ENCODE measurements at regions not wholly inside any gene's neighbourhood (a gene's known extent, or its start where the extent isn't known, plus 50 kb on each side); places are given as distances from the start of the nearest gene placed in this dataset.

GRCh38 chrX:46228389-46228788, 316.8 kb downstream of the ZNF674 start:
- no peak overlapping the region for H2AFZ ChIP-seq (ENCODE audit: low read depth, low read length)
- BruUV-seq (replicated peaks), result no TSS peak

GRCh38 chrX:46226422-46226821, 318.8 kb downstream of the ZNF674 start:
- H3K4me2 ChIP-seq (ENCODE audit: insufficient read depth, low read length), result no peak overlapping the region
- no peak overlapping the region for H3K27ac ChIP-seq (ENCODE audit: insufficient read depth, low read depth, low read length)
- intact Hi-C loops (cut with micrococcal nuclease), result no loop called here
- dilution Hi-C loops (cut with MboI; ENCODE audit: extremely low pct_ligation_motif_present, low sequenced_read_pairs), result no loop called here
- H3K4me3 ChIP-seq (replicated peaks in 1 of 3; ENCODE audit: insufficient read depth in 1 of 3, low read depth in 1 of 3, low read length in 3 of 3), result no peak overlapping the region
- no peaks in the 10 kb centered on the region for H3K9me1 ChIP-seq (replicated peaks; ENCODE audit: control insufficient read depth, extremely low read depth, insufficient read depth, low read length)
- CTCF ChIA-PET, result no interaction called here
- POLR2A ChIA-PET, result no interaction called here
- no peaks in the 10 kb centered on the region for H3K27me3 ChIP-seq (ENCODE audit: control insufficient read depth in 2 of 2, insufficient read depth in 2 of 2, low read length in 2 of 2)
- TF ChIP-seq CTCF (IDR thresholded peaks at IDR 0.05; ENCODE audit: extremely low read depth in 1 of 2, insufficient read depth in 1 of 2, low read depth in 1 of 2, low read length in 2 of 2) (no peak), EZH2 (IDR thresholded peaks at IDR 0.05; ENCODE audit: borderline replicate concordance, low read depth, low read length, severe bottlenecking) (no peak), FOS (IDR thresholded peaks at IDR 0.05; ENCODE audit: borderline replicate concordance, insufficient read depth, low read length) (no peak), POLR2AphosphoS5 (IDR thresholded peaks at IDR 0.05; ENCODE audit: insufficient read depth, low read depth, low read length) (no peak), POLR2A (IDR thresholded peaks at IDR 0.05; ENCODE audit: low read depth, low read length) (no peak), JUN (IDR thresholded peaks at IDR 0.05; ENCODE audit: borderline replicate concordance, insufficient read depth, insufficient read length, low read depth) (no peak), MAX (IDR thresholded peaks at IDR 0.05; ENCODE audit: insufficient read depth, insufficient read length) (no peak), GATA2 (IDR thresholded peaks at IDR 0.05; ENCODE audit: insufficient read depth, insufficient read length, low read depth, low read length) (no peak), MYC (IDR thresholded peaks at IDR 0.05; ENCODE audit: low read depth, low read length) (no peak)
- FAIRE-seq (no peak), DNase-seq (ENCODE audit: low read depth, low spot score) (no peak)
- H3K36me3 ChIP-seq (ENCODE audit: control insufficient read depth in 2 of 2, extremely low read depth in 1 of 2, insufficient read depth in 2 of 2, low read length in 2 of 2), result no peaks in the 10 kb centered on the region
- no peaks in the 10 kb centered on the region for H3K4me1 ChIP-seq (ENCODE audit: control insufficient read depth, extremely low read depth, insufficient read depth, low read length)
- H4K20me1 ChIP-seq (replicated peaks; ENCODE audit: control insufficient read depth, extremely low read depth, insufficient read depth, low read length), result no peaks in the 10 kb centered on the region
- H2AFZ ChIP-seq (ENCODE audit: low read depth, low read length), result no peak overlapping the region
- no TSS peak for BruUV-seq (replicated peaks)
- H3K79me2 ChIP-seq (ENCODE audit: control insufficient read depth, insufficient read depth, low read length), result no peaks in the 10 kb centered on the region
- H3K9ac ChIP-seq (replicated peaks; ENCODE audit: extremely low read depth, insufficient read depth, low read length), result no peak overlapping the region
- H3K9me3 ChIP-seq (replicated peaks; ENCODE audit: control insufficient read depth, insufficient read depth, low read length), result no peaks in the 10 kb centered on the region

More at GRCh38 chrX:46228389-46228788, 316.8 kb downstream of the ZNF674 start:
- TF ChIP-seq FOS (IDR thresholded peaks at IDR 0.05; ENCODE audit: borderline replicate concordance, insufficient read depth, low read length) (no peak), GATA2 (IDR thresholded peaks at IDR 0.05; ENCODE audit: insufficient read depth, insufficient read length, low read depth, low read length) (no peak), MYC (IDR thresholded peaks at IDR 0.05; ENCODE audit: low read depth, low read length) (no peak), JUN (IDR thresholded peaks at IDR 0.05; ENCODE audit: borderline replicate concordance, insufficient read depth, insufficient read length, low read depth) (no peak), EZH2 (IDR thresholded peaks at IDR 0.05; ENCODE audit: borderline replicate concordance, low read depth, low read length, severe bottlenecking) (no peak), MAX (IDR thresholded peaks at IDR 0.05; ENCODE audit: insufficient read depth, insufficient read length) (no peak)
- Histone ChIP-seq H3K4me2 (ENCODE audit: insufficient read depth, low read length) (no peak overlapping the region), H3K27me3 (ENCODE audit: control insufficient read depth in 2 of 2, insufficient read depth in 2 of 2, low read length in 2 of 2) (no peaks in the 10 kb centered on the region), H3K4me1 (ENCODE audit: control insufficient read depth, extremely low read depth, insufficient read depth, low read length) (no peaks in the 10 kb centered on the region), H3K79me2 (ENCODE audit: control insufficient read depth, insufficient read depth, low read length) (no peaks in the 10 kb centered on the region), H3K9me1 (replicated peaks; ENCODE audit: control insufficient read depth, extremely low read depth, insufficient read depth, low read length) (no peaks in the 10 kb centered on the region), H3K9me3 (replicated peaks; ENCODE audit: control insufficient read depth, insufficient read depth, low read length) (no peaks in the 10 kb centered on the region), H3K36me3 (ENCODE audit: control insufficient read depth in 2 of 2, extremely low read depth in 1 of 2, insufficient read depth in 2 of 2, low read length in 2 of 2) (no peaks in the 10 kb centered on the region), H3K9ac (replicated peaks; ENCODE audit: extremely low read depth, insufficient read depth, low read length) (no peak overlapping the region), H3K27ac (ENCODE audit: insufficient read depth, low read depth, low read length) (no peak overlapping the region), H3K4me3 (replicated peaks in 1 of 3; ENCODE audit: insufficient read depth in 1 of 3, low read depth in 1 of 3, low read length in 3 of 3) (no peak overlapping the region), H4K20me1 (replicated peaks; ENCODE audit: control insufficient read depth, extremely low read depth, insufficient read depth, low read length) (no peaks in the 10 kb centered on the region)
- dilution Hi-C loops (cut with MboI; ENCODE audit: extremely low pct_ligation_motif_present, low sequenced_read_pairs) (no loop called here), intact Hi-C loops (cut with micrococcal nuclease) (no loop called here)
- FAIRE-seq (no peak), DNase-seq (ENCODE audit: low read depth, low spot score) (no peak)
- ChIA-PET POLR2A (no interaction called here), CTCF (no interaction called here)
